Neuronal stem cell (in vitro differentiated cells): ENCODE measurements at regions not wholly inside any gene's neighbourhood (a gene's known extent, or its start where the extent isn't known, plus 50 kb on each side); places are given as distances from the start of the nearest gene placed in this dataset.
"Not testable (repeated sequence)": the region's sequence is repeated elsewhere in the genome, so short reads cannot be mapped to it uniquely, and the experiment has no call there.

Source experiments
- DNase-seq: peaks from one replicate; pipeline ENCODE4 v3.0.0-alpha.2; 2013; ENCODE audit warnings: low spot score
- H2AFZ ChIP-seq: one replicate; pipeline ENCODE4 v1.6.1; 2013; ENCODE audit warnings: mild to moderate bottlenecking, low read length, inconsistent platforms
- H2AK5ac ChIP-seq: 2 replicates; pipeline ENCODE4 v1.6.1; 2013; ENCODE audit warnings: low read depth, mild to moderate bottlenecking, inconsistent platforms, low read length, moderate library complexity, mixed read lengths
- H2BK120ac ChIP-seq: 2 replicates; pipeline ENCODE4 v1.6.1; 2013; ENCODE audit warnings: low read depth, mild to moderate bottlenecking, inconsistent platforms, low read length, moderate library complexity, mixed read lengths
- H2BK12ac ChIP-seq: one replicate; pipeline ENCODE4 v1.6.1; 2013; ENCODE audit warnings: low read length, inconsistent platforms
- H2BK15ac ChIP-seq: 2 replicates; pipeline ENCODE4 v1.6.1; 2013; ENCODE audit warnings: mild to moderate bottlenecking, low read length, inconsistent platforms, mixed read lengths
- H2BK5ac ChIP-seq: one replicate; pipeline ENCODE4 v1.6.1; 2013; ENCODE audit warnings: inconsistent platforms, mild to moderate bottlenecking, low read length, moderate library complexity
- H3K14ac ChIP-seq: one replicate; pipeline ENCODE4 v1.6.1; 2013; ENCODE audit warnings: low read length, inconsistent platforms
- H3K18ac ChIP-seq: 2 replicates; pipeline ENCODE4 v1.6.1; 2013; ENCODE audit warnings: low read length, inconsistent platforms
- H3K23ac ChIP-seq: 2 replicates; pipeline ENCODE4 v1.6.1; 2013; ENCODE audit warnings: low read depth, mild to moderate bottlenecking, mixed read lengths, low read length, inconsistent platforms; ENCODE audit not compliant: poor library complexity
- H3K27ac ChIP-seq: replicated peaks from 3 replicates; pipeline ENCODE4 v1.5.1; 2013; ENCODE audit warnings: low read length, inconsistent platforms
- H3K27me3 ChIP-seq, 3 experiments: 2 replicates each; pipeline ENCODE4 v1.6.1; 2013; ENCODE audit warnings: low read length in 3 of 3, mild to moderate bottlenecking in 2 of 3, inconsistent platforms in 1 of 3, low read depth in 1 of 3, mixed read lengths in 1 of 3, moderate library complexity in 1 of 3; ENCODE audit not compliant: control insufficient read depth in 3 of 3, insufficient read depth in 3 of 3
- H3K36me3 ChIP-seq, 2 donors: replicated peaks in 1 of 2; 2 replicates each; pipeline ENCODE4 v1.6.1; 2013; ENCODE audit warnings: low read length in 2 of 2; ENCODE audit not compliant: control insufficient read depth in 2 of 2, insufficient read depth in 2 of 2
- H3K4ac ChIP-seq: 2 replicates; pipeline ENCODE4 v1.6.1; 2013; ENCODE audit warnings: inconsistent platforms, mild to moderate bottlenecking, low read length, moderate library complexity
- H3K4me1 ChIP-seq, 2 donors: 1 replicate in 1 of 2; 2 replicates in 1 of 2; pipeline ENCODE4 v1.6.1; 2013; ENCODE audit warnings: low read length in 2 of 2, low read depth in 1 of 2; ENCODE audit not compliant: control insufficient read depth in 2 of 2, insufficient read depth in 1 of 2
- H3K4me2 ChIP-seq: one replicate; pipeline ENCODE4 v1.6.1; 2013; ENCODE audit warnings: mild to moderate bottlenecking, low read length, inconsistent platforms; ENCODE audit not compliant: insufficient read depth, poor library complexity, severe bottlenecking
- H3K4me3 ChIP-seq, 2 donors: 2 replicates each; pipeline ENCODE4 v1.5.1; 2013; ENCODE audit warnings: low read length in 2 of 2, mild to moderate bottlenecking in 2 of 2, inconsistent platforms in 1 of 2, moderate library complexity in 1 of 2
- H3K79me1 ChIP-seq: one replicate; pipeline ENCODE4 v1.6.1; 2013; ENCODE audit warnings: low read depth, mild to moderate bottlenecking, inconsistent platforms, low read length, moderate library complexity
- H3K9ac ChIP-seq: one replicate; pipeline ENCODE4 v1.6.1; 2013; ENCODE audit warnings: mild to moderate bottlenecking, low read depth, low read length, inconsistent platforms; ENCODE audit not compliant: poor library complexity
- H3K9me3 ChIP-seq, 2 donors: replicated peaks in 1 of 2; 2 replicates each; pipeline versions ENCODE3 to v1.6.1; 2013; ENCODE audit warnings: low read length in 2 of 2, mild to moderate bottlenecking in 2 of 2, inconsistent platforms in 1 of 2, low read depth in 1 of 2, mixed read lengths in 1 of 2, moderate library complexity in 1 of 2; ENCODE audit not compliant: control insufficient read depth in 2 of 2, insufficient read depth in 1 of 2
- H4K8ac ChIP-seq: one replicate; pipeline ENCODE4 v1.6.1; 2013; ENCODE audit warnings: low read depth, mild to moderate bottlenecking, inconsistent platforms, low read length, moderate library complexity
- H4K91ac ChIP-seq: one replicate; pipeline ENCODE4 v1.6.1; 2013; ENCODE audit warnings: low read length, low read depth, mild to moderate bottlenecking, inconsistent platforms; ENCODE audit not compliant: poor library complexity
- WGBS, 2 donors: extraction: QIAGEN DNeasy Blood & Tissue Kit; methylation state at CpG; one replicate each; pipeline ENCODE4 v1.1.7; 2013; ENCODE audit warnings: missing lambda C conversion rate in 2 of 2, mixed read lengths in 1 of 2; ENCODE audit not compliant: insufficient read length in 2 of 2, insufficient replicate concordance in 1 of 2; ENCODE audit errors: extremely low coverage in 2 of 2; 5-methylcytosine and 5-hydroxymethylcytosine counted together

- H2BK120ac ChIP-seq, H3K36me3 ChIP-seq, H3K9ac ChIP-seq, H3K27me3 ChIP-seq, DNase-seq, H2BK12ac ChIP-seq, H2BK15ac ChIP-seq, H3K9me3 ChIP-seq, H3K4ac ChIP-seq, H3K4me1 ChIP-seq, H2BK5ac ChIP-seq, H3K18ac ChIP-seq, H2AFZ ChIP-seq, H3K27ac ChIP-seq, H3K79me1 ChIP-seq, H3K4me3 ChIP-seq, H2AK5ac ChIP-seq, H4K8ac ChIP-seq, H3K14ac ChIP-seq, H3K23ac ChIP-seq, H3K4me2 ChIP-seq, H4K91ac ChIP-seq: not testable (repeated sequence)
- no CpG with 5 or more reads among the region's 3 CpGs for WGBS, 2 donors
Measured at GRCh38 chr13:65104436-65104835, 2125.7 kb downstream of the PCDH9 start.

GRCh38 chr13:65103351-65103750, 2126.8 kb downstream of the PCDH9 start:
- no peaks in the 10 kb centered on the region for H3K79me1 ChIP-seq
- H2BK120ac ChIP-seq: no peak overlapping the region
- no peak overlapping the region for H3K23ac ChIP-seq
- H3K4me3 ChIP-seq: no peak overlapping the region
- H3K14ac ChIP-seq: no peak overlapping the region
- no peak overlapping the region for H4K91ac ChIP-seq
- no peak overlapping the region for H3K9ac ChIP-seq
- no peak overlapping the region for H3K27ac ChIP-seq
- no peak overlapping the region for H3K18ac ChIP-seq
- no peak overlapping the region for H2BK12ac ChIP-seq
- H3K36me3 ChIP-seq: no peaks in the 10 kb centered on the region
- no peak overlapping the region for H2BK5ac ChIP-seq
- H3K9me3 ChIP-seq: no peaks in the 10 kb centered on the region
- no peaks in the 10 kb centered on the region for H3K27me3 ChIP-seq
- WGBS, 2 donors: no CpG with 5 or more reads among the region's 1 CpG
- H2AFZ ChIP-seq: no peak overlapping the region
- no peak overlapping the region for H3K4me2 ChIP-seq
- no peak overlapping the region for H2AK5ac ChIP-seq
- H3K4ac ChIP-seq: no peak overlapping the region
- DNase-seq: no peak
- no peaks in the 10 kb centered on the region for H3K4me1 ChIP-seq
- no peak overlapping the region for H2BK15ac ChIP-seq
- H4K8ac ChIP-seq: no peak overlapping the region

GRCh38 chr13:65095161-65096082, 2134.7 kb downstream of the PCDH9 start:
- H3K9me3 ChIP-seq: no peaks in the 10 kb centered on the region
- no peaks in the 10 kb centered on the region for H3K27me3 ChIP-seq
- no peak overlapping the region for H3K4me2 ChIP-seq
- H2BK15ac ChIP-seq: no peak overlapping the region
- no peak overlapping the region for H2BK120ac ChIP-seq
- no peak overlapping the region for H2AK5ac ChIP-seq
- H3K4me3 ChIP-seq: no peak overlapping the region
- H4K8ac ChIP-seq: no peak overlapping the region
- no peak for DNase-seq
- WGBS, 2 donors: no CpG with 5 or more reads among the region's 9 CpGs
- H3K18ac ChIP-seq: no peak overlapping the region
- H2AFZ ChIP-seq: no peak overlapping the region
- H4K91ac ChIP-seq: no peak overlapping the region
- H3K14ac ChIP-seq: no peak overlapping the region
- no peaks in the 10 kb centered on the region for H3K79me1 ChIP-seq
- no peak overlapping the region for H2BK5ac ChIP-seq
- H2BK12ac ChIP-seq: no peak overlapping the region
- no peak overlapping the region for H3K23ac ChIP-seq
- H3K36me3 ChIP-seq: no peaks in the 10 kb centered on the region
- H3K27ac ChIP-seq: no peak overlapping the region
- H3K4ac ChIP-seq: no peak overlapping the region
- H3K4me1 ChIP-seq: no peaks in the 10 kb centered on the region
- H3K9ac ChIP-seq: no peak overlapping the region

GRCh38 chr13:65093357-65093756, 2136.8 kb downstream of the PCDH9 start:
- H3K79me1 ChIP-seq: no peaks in the 10 kb centered on the region
- no peaks in the 10 kb centered on the region for H3K4me1 ChIP-seq
- no peak overlapping the region for H2BK5ac ChIP-seq
- no CpG with 5 or more reads among the region's 3 CpGs for WGBS, 2 donors
- no peak overlapping the region for H3K18ac ChIP-seq
- no peak overlapping the region for H2BK15ac ChIP-seq
- no peak overlapping the region for H2AFZ ChIP-seq
- H3K14ac ChIP-seq: no peak overlapping the region
- no peaks in the 10 kb centered on the region for H3K9me3 ChIP-seq
- no peak overlapping the region for H2AK5ac ChIP-seq
- H4K8ac ChIP-seq: no peak overlapping the region
- no peak overlapping the region for H4K91ac ChIP-seq
- no peak for DNase-seq
- H3K36me3 ChIP-seq: no peaks in the 10 kb centered on the region
- no peak overlapping the region for H3K27ac ChIP-seq
- no peak overlapping the region for H3K9ac ChIP-seq
- no peaks in the 10 kb centered on the region for H3K27me3 ChIP-seq
- H3K4me2 ChIP-seq: no peak overlapping the region
- H3K23ac ChIP-seq: no peak overlapping the region
- no peak overlapping the region for H3K4me3 ChIP-seq
- H3K4ac ChIP-seq: no peak overlapping the region
- H2BK12ac ChIP-seq: no peak overlapping the region
- H2BK120ac ChIP-seq: no peak overlapping the region
